Mesothelial cell of epicardium (in vitro differentiated cells): ENCODE measurements at regions not wholly inside any gene's neighbourhood (a gene's known extent, or its start where the extent isn't known, plus 50 kb on each side); places are given as distances from the start of the nearest gene placed in this dataset.
"Not testable (repeated sequence)": the region's sequence is repeated elsewhere in the genome, so short reads cannot be mapped to it uniquely, and the experiment has no call there.

Experiments
- DNase-seq, 2 experiments: peaks; one replicate each; pipeline ENCODE4 v3.0.0; 2021; ENCODE audit warnings: low spot score in 2 of 2; ENCODE audit not compliant: unreplicated experiment in 2 of 2
- H3K27ac Mint-ChIP-seq: 2 replicates; pipeline ENCODE4 v1.8.0; 2021; ENCODE audit warnings: mixed read lengths
- H3K27me3 Mint-ChIP-seq: 2 replicates; pipeline ENCODE4 v1.8.0; 2021; ENCODE audit warnings: low read depth, mixed read lengths
- H3K36me3 Mint-ChIP-seq: 2 replicates; pipeline ENCODE4 v1.8.0; 2021; ENCODE audit warnings: mixed read lengths
- H3K4me1 Mint-ChIP-seq: 2 replicates; pipeline ENCODE4 v1.8.0; 2021; ENCODE audit warnings: mixed read lengths
- H3K4me3 Mint-ChIP-seq: 2 replicates; pipeline ENCODE4 v1.8.0; 2021; ENCODE audit warnings: mild to moderate bottlenecking, moderate library complexity, mixed read lengths
- H3K9me3 Mint-ChIP-seq: 2 replicates; pipeline ENCODE4 v1.8.0; 2021; ENCODE audit warnings: mixed read lengths
- CTCF ChIP-seq: fragments of 200-600 bp; sonication (generic); IDR thresholded peaks from one replicate; pipeline ENCODE4 v1.5.0; 2021; ENCODE audit warnings: antibody characterized with exemption; ENCODE audit not compliant: unreplicated experiment

GRCh38 chr10:16014469-16014868, 154.2 kb upstream of the MINDY3 start:
- Mint-ChIP-seq H3K4me1 (no peaks in the 10 kb centered on the region), H3K27me3 (peaks cover 8% of the 10 kb centered on the region), H3K4me3 (no peak overlapping the region), H3K27ac (no peak overlapping the region), H3K9me3 (peaks cover 13% of the 10 kb centered on the region), H3K36me3 (no peaks in the 10 kb centered on the region)
- DNase-seq: no peak
- TF ChIP-seq CTCF: no peak

- no peak overlapping the region for H3K4me3 Mint-ChIP-seq
- no peak for DNase-seq
- H3K27me3 Mint-ChIP-seq: peaks cover 5% of the 10 kb centered on the region
Measured at GRCh38 chr10:16016688-16017087, 156.4 kb upstream of the MINDY3 start.

GRCh38 chr10:16020836-16021235, 160.5 kb upstream of the MINDY3 start:
- DNase-seq: no peak
- Mint-ChIP-seq H3K9me3 (peaks cover 32% of the 10 kb centered on the region), H3K27ac (no peak overlapping the region), H3K4me3 (no peak overlapping the region), H3K36me3 (no peaks in the 10 kb centered on the region), H3K4me1 (no peaks in the 10 kb centered on the region), H3K27me3 (peaks cover 2% of the 10 kb centered on the region)
- no peak for TF ChIP-seq CTCF

More at GRCh38 chr10:16016688-16017087, 156.4 kb upstream of the MINDY3 start:
- Mint-ChIP-seq H3K4me1 (no peaks in the 10 kb centered on the region), H3K27ac (no peak overlapping the region), H3K9me3 (peaks cover 28% of the 10 kb centered on the region), H3K36me3 (no peaks in the 10 kb centered on the region)
- TF ChIP-seq CTCF: no peak

GRCh38 chr10:16026832-16027231, 166.5 kb upstream of the MINDY3 start:
- not testable (repeated sequence) for H3K4me1 Mint-ChIP-seq, H3K27ac Mint-ChIP-seq, H3K4me3 Mint-ChIP-seq, H3K36me3 Mint-ChIP-seq, DNase-seq, H3K9me3 Mint-ChIP-seq
- peaks cover 26% of the 10 kb centered on the region for H3K27me3 Mint-ChIP-seq

- Mint-ChIP-seq H3K27ac (no peak overlapping the region), H3K4me3 (no peak overlapping the region), H3K36me3 (no peaks in the 10 kb centered on the region), H3K4me1 (no peaks in the 10 kb centered on the region), H3K9me3 (peaks cover 13% of the 10 kb centered on the region), H3K27me3 (peaks cover 26% of the 10 kb centered on the region)
- no peak for DNase-seq
- TF ChIP-seq CTCF: no peak
Measured at GRCh38 chr10:16030562-16030961, 170.3 kb upstream of the MINDY3 start.

GRCh38 chr10:16049050-16049449, 188.7 kb upstream of the MINDY3 start:
- peaks cover 21% of the 10 kb centered on the region for H3K27me3 Mint-ChIP-seq
- H3K4me1 Mint-ChIP-seq: no peaks in the 10 kb centered on the region
- no peak overlapping the region for H3K4me3 Mint-ChIP-seq
- no peak for DNase-seq
- no peaks in the 10 kb centered on the region for H3K9me3 Mint-ChIP-seq
- TF ChIP-seq CTCF: no peak
- no peak overlapping the region for H3K27ac Mint-ChIP-seq
- no peaks in the 10 kb centered on the region for H3K36me3 Mint-ChIP-seq
